CD4-positive, alpha-beta T cell (primary cell): ENCODE measurements at regions not wholly inside any gene's neighbourhood (a gene's known extent, or its start where the extent isn't known, plus 50 kb on each side); places are given as distances from the start of the nearest gene placed in this dataset.
"Not testable (repeated sequence)": the region's sequence is repeated elsewhere in the genome, so short reads cannot be mapped to it uniquely, and the experiment has no call there.

Source experiments
- ATAC-seq: fragments of 200-7000 bp; cut with Tn5 transposase; one replicate; pipeline ENCODE4 v1.10.0; 2022; ENCODE audit warnings: mild to moderate bottlenecking; ENCODE audit not compliant: poor library complexity
- CTCF ChIA-PET: fragments of 350-600 bp; sonication (Branson Sonifier 250); formaldehyde crosslinking; loops from one replicate; lab custom pipeline; 2021; ENCODE audit warnings: antibody characterized with exemption, inconsistent platforms; lab: Charles Lee
- POLR2A ChIA-PET: fragments of 350-600 bp; sonication (Branson Sonifier 250); formaldehyde crosslinking; loops from one replicate; lab custom pipeline; 2021; ENCODE audit warnings: antibody characterized with exemption, inconsistent platforms; lab: Charles Lee
- DNase-seq, 14 experiments: peaks; one replicate each; pipeline ENCODE4 v3.0.0-alpha.2; 2013 to 2020; ENCODE audit warnings: mixed read lengths in 2 of 14
- H3K27ac ChIP-seq, 2 donors: one replicate each; pipeline versions ENCODE4 v1.5.1 to v1.7.0; 2013; ENCODE audit warnings: low read length in 2 of 2, low read depth in 1 of 2, mild to moderate bottlenecking in 1 of 2
- H3K27me3 ChIP-seq, 2 experiments: 1 replicate in 1 of 2; 2 replicates in 1 of 2; pipeline versions ENCODE4 v1.6.1 to v1.7.0; 2013; ENCODE audit warnings: low read length in 2 of 2, control low read depth in 1 of 2, mild to moderate bottlenecking in 1 of 2, moderate library complexity in 1 of 2; ENCODE audit not compliant: insufficient read depth in 2 of 2, control insufficient read depth in 1 of 2
- H3K36me3 ChIP-seq: one replicate; pipeline ENCODE4 v1.6.1; 2013; ENCODE audit warnings: low read length, control low read depth; ENCODE audit not compliant: insufficient read depth
- H3K4me1 ChIP-seq: one replicate; pipeline ENCODE4 v1.6.1; 2013; ENCODE audit warnings: low read length, control low read depth; ENCODE audit not compliant: insufficient read depth
- H3K4me3 ChIP-seq: one replicate; pipeline ENCODE4 v1.5.1; 2013; ENCODE audit warnings: mild to moderate bottlenecking, low read length, moderate library complexity
- H3K9me3 ChIP-seq, 2 experiments: 1 replicate in 1 of 2; 2 replicates in 1 of 2; pipeline versions ENCODE4 v1.6.1 to v1.7.0; 2013; ENCODE audit warnings: low read length in 2 of 2, mild to moderate bottlenecking in 2 of 2, control low read depth in 1 of 2, moderate library complexity in 1 of 2; ENCODE audit not compliant: control insufficient read depth in 1 of 2, insufficient read depth in 1 of 2
- H3K27ac Mint-ChIP-seq: one replicate; pipeline ENCODE4 v1.8.0; 2020; ENCODE audit warnings: mixed read lengths
- H3K27me3 Mint-ChIP-seq: one replicate; pipeline ENCODE4 v1.8.0; 2021; ENCODE audit warnings: mixed read lengths
- H3K36me3 Mint-ChIP-seq: one replicate; pipeline ENCODE4 v1.8.0; 2021; ENCODE audit warnings: low read depth, mixed read lengths
- H3K4me1 Mint-ChIP-seq: one replicate; pipeline ENCODE4 v1.8.0; 2021; ENCODE audit warnings: low read depth, mixed read lengths
- H3K4me3 Mint-ChIP-seq: one replicate; pipeline ENCODE4 v1.8.0; 2020; ENCODE audit warnings: mild to moderate bottlenecking, mixed read lengths
- H3K9me3 Mint-ChIP-seq: one replicate; pipeline ENCODE4 v1.8.0; 2020; ENCODE audit warnings: mixed read lengths
- CTCF ChIP-seq: fragments of 200-600 bp; IDR thresholded peaks from one replicate; pipeline ENCODE4 v1.8.0; 2022; ENCODE audit warnings: antibody characterized with exemption, mild to moderate bottlenecking
- intact Hi-C, 2 experiments: fragments of 100-400 bp; cut with DNase I in 1 of 2; cut with micrococcal nuclease in 1 of 2; formaldehyde crosslinking; loops; one replicate each; pipeline versions ENCODE4 v1.15.1 to v1.9.0; 2023 to 2025; cut with DNase I, micrococcal nuclease

DNA sequence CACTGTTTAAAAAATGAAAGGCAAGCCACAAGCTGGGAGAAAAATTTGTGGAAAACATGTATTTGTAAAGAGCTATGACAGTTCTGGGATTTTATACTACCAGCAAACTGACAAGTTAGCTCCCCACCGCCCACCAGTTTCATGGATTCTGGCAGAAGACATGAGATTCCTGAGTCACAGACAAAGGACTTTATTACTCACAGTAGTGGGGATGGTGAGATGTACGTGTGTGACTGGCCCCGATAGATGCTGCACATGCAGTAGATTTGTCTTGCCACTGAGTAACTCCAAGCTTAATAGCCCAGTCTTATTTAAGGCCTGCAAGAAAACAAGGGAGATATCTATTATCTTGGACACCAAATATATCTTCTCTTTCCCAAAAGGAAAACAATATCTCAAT, 281.7 kb downstream of the AHR start:
- POLR2A ChIA-PET, result no interaction called here
- no peak for ATAC-seq

GRCh38 chr7:17580856-17581255, 282.4 kb downstream of the AHR start:
- H3K27me3 ChIP-seq, result no peaks in the 10 kb centered on the region
- Mint-ChIP-seq H3K4me1 (no peaks in the 10 kb centered on the region), H3K36me3 (no peaks in the 10 kb centered on the region), H3K9me3 (peaks cover 10% of the 10 kb centered on the region), H3K4me3 (no peak overlapping the region), H3K27me3 (peaks cover 6% of the 10 kb centered on the region), H3K27ac (no peak overlapping the region)
- no peak for TF ChIP-seq CTCF
- intact Hi-C loops, result no loop called here
- ChIA-PET CTCF (no interaction called here), POLR2A (no interaction called here)
- H3K27ac ChIP-seq, result no peak overlapping the region
- H3K4me1 ChIP-seq, result no peaks in the 10 kb centered on the region
- peaks cover 0 to 3% of the 10 kb centered on the region in 2 experiments for H3K9me3 ChIP-seq
- no peak overlapping the region for H3K4me3 ChIP-seq
- H3K36me3 ChIP-seq, result no peaks in the 10 kb centered on the region
- DNase-seq, result no peak
- ATAC-seq, result no peak

More for the DNA sequence above, 281.7 kb downstream of the AHR start:
- Mint-ChIP-seq H3K4me3 (no peak overlapping the region), H3K4me1 (no peaks in the 10 kb centered on the region), H3K27me3 (no peaks in the 10 kb centered on the region), H3K36me3 (no peaks in the 10 kb centered on the region), H3K9me3 (peaks cover 10% of the 10 kb centered on the region), H3K27ac (no peak overlapping the region)
- CTCF ChIA-PET, result no interaction called here
- no peaks in the 10 kb centered on the region for H3K36me3 ChIP-seq
- H3K4me3 ChIP-seq, result no peak overlapping the region
- no peak for TF ChIP-seq CTCF
- H3K27me3 ChIP-seq, result no peaks in the 10 kb centered on the region
- H3K27ac ChIP-seq, result no peak overlapping the region
- intact Hi-C loops, result no loop called here
- no peaks in the 10 kb centered on the region for H3K4me1 ChIP-seq
- no peak for DNase-seq
- peaks cover 0 to 6% of the 10 kb centered on the region in 2 experiments for H3K9me3 ChIP-seq

DNA sequence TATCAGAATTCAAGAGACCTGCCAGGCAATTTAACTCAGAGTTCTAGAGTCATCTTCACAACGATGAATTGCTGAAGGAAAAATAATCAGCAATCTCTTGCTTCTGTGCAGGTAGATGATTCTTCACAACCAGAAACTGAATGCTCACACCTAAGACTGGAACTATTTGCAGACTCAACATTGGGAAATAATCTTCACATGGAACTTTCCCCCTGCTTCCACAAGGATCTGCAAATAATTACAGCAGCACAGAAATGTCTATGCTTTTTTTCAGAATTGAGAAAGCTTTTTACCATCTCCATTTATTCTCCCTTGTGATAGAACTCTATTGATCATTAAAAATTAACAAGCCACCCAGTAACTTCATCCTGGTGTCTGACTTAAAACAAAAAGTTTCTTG, 282.8 kb downstream of the AHR start:
- no peak overlapping the region for H3K4me3 Mint-ChIP-seq
- no peak overlapping the region for H3K27ac Mint-ChIP-seq
- Histone ChIP-seq H3K4me3 (no peak overlapping the region), H3K36me3 (no peaks in the 10 kb centered on the region), H3K27ac (no peak overlapping the region), H3K4me1 (no peaks in the 10 kb centered on the region), H3K9me3 (no peaks in the 10 kb centered on the region), H3K27me3 (no peaks in the 10 kb centered on the region)
- DNase-seq (no peak), ATAC-seq (no peak)
- H3K9me3 Mint-ChIP-seq, result peaks cover 10% of the 10 kb centered on the region
- no peaks in the 10 kb centered on the region for H3K4me1 Mint-ChIP-seq
- no peaks in the 10 kb centered on the region for H3K36me3 Mint-ChIP-seq
- ChIA-PET POLR2A (no interaction called here), CTCF (no interaction called here)
- intact Hi-C loops, result no loop called here
- H3K27me3 Mint-ChIP-seq, result peaks cover 7% of the 10 kb centered on the region
- no peak for TF ChIP-seq CTCF

- DNase-seq, H3K36me3 ChIP-seq, POLR2A ChIA-PET, intact Hi-C loops, H3K27ac Mint-ChIP-seq, H3K4me3 ChIP-seq, ATAC-seq, H3K4me1 ChIP-seq, H3K36me3 Mint-ChIP-seq, H3K27me3 ChIP-seq, H3K4me1 Mint-ChIP-seq, CTCF ChIA-PET, H3K9me3 Mint-ChIP-seq, H3K27ac ChIP-seq, H3K9me3 ChIP-seq, H3K27me3 Mint-ChIP-seq, H3K4me3 Mint-ChIP-seq: not testable (repeated sequence)
These were observed 284.2 kb downstream of the AHR start for GRCh38 chr7:17582696-17583095.
